ENCODE measurements at regions not wholly inside any gene's neighbourhood (a gene's known extent, or its start where the extent isn't known, plus 50 kb on each side); places are given as distances from the start of the nearest gene placed in this dataset.

DNA sequence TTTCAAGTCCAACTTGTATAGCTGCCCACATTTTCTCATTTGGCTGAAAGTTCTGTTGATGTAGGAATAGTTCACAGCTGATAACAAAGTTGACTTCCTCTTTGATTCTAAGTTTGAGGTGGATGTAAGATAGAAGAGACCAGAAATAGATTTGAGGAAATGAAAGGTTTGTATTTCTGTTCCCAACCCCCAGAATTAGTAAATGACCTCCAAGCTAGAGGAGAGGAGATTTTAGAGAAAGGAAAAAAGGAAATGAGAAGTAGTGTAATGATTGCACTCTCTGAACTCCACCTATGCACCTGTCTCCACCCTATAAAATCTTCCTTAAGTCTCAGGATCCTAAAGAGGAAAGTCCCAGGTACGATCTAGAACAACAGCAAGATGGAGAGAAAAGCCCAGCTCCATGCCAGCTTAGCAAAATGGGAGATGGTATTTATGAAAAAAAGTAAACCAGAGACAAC, 130.4 kb upstream of the POC5 start (continued):
- TF ChIP-seq, protein P1, sequence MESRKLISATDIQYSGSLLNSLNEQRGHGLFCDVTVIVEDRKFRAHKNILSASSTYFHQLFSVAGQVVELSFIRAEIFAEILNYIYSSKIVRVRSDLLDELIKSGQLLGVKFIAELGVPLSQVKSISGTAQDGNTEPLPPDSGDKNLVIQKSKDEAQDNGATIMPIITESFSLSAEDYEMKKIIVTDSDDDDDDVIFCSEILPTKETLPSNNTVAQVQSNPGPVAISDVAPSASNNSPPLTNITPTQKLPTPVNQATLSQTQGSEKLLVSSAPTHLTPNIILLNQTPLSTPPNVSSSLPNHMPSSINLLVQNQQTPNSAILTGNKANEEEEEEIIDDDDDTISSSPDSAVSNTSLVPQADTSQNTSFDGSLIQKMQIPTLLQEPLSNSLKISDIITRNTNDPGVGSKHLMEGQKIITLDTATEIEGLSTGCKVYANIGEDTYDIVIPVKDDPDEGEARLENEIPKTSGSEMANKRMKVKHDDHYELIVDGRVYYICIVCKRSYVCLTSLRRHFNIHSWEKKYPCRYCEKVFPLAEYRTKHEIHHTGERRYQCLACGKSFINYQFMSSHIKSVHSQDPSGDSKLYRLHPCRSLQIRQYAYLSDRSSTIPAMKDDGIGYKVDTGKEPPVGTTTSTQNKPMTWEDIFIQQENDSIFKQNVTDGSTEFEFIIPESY (IDR thresholded peaks at IDR 0.05) = no peak

DNA sequence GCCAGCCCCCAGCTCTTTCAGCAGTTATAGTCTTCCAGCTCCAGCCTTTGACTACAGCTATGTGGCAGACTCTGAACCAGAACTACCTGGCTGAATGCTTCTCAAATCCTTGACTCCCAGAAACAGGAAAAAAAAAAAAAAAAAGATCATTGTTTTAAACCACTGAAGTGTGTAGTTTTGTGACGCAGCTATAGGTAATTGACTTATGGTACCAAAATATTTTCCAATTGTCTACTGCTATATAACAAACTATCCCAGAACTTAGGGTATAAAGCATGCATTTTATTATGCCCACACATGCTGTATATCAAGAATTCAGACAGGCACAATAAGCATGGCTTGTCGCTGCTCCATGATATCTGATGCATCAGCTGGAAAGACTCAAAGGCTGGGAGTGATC, 127.1 kb upstream of the POC5 start:
- POLR2A ChIA-PET = interaction anchor here (0.6 kb wide), 1 partner anchor 278 kb away, joined by 6 read pairs; no protein-coding TSS in a partner anchor
- H3K27ac ChIP-seq (ENCODE audit: control insufficient read depth, insufficient read depth) = no peak overlapping the region
- no TSS peak for BruUV-seq (replicated peaks)
- H3K4me2 ChIP-seq (ENCODE audit: control insufficient read depth, insufficient read depth) = no peak overlapping the region
- H3K9me3 ChIP-seq (replicated peaks; ENCODE audit: control insufficient read depth, insufficient read depth, low read length) = no peaks in the 10 kb centered on the region; the same call in none of the 3 replicates
- no peak overlapping the region for H3K9ac ChIP-seq (ENCODE audit: control insufficient read depth, insufficient read depth, low read length)
- H2AFZ ChIP-seq (ENCODE audit: control insufficient read depth, low read depth, low read length) = no peak overlapping the region
- WGBS (ENCODE audit: insufficient coverage, insufficient replicate concordance, low lambda C conversion rate, missing lambda C conversion rate) = 100% methylated on average over 2 of the region's 2 CpGs
- DNase-seq (ENCODE audit: low read depth, low spot score) = no peak
- FAIRE-seq = no peak
- no peak for ATAC-seq
- H3K79me2 ChIP-seq (ENCODE audit: control insufficient read depth, insufficient read depth, low read length) = no peaks in the 10 kb centered on the region
- no peaks in the 10 kb centered on the region for H4K20me1 ChIP-seq (ENCODE audit: control insufficient read depth, insufficient read depth)
- H3K27me3 ChIP-seq (replicated peaks in 1 of 2; ENCODE audit: control insufficient read depth in 2 of 2, insufficient read depth in 2 of 2, low read length in 1 of 2) = no peaks in the 10 kb centered on the region
- TF ChIP-seq SIN3A (IDR thresholded peaks at IDR 0.05; ENCODE audit: low read depth, low read length) (no peak), ZSCAN29 (IDR thresholded peaks at IDR 0.05) (no peak), EZH2 (IDR thresholded peaks at IDR 0.05; ENCODE audit: borderline replicate concordance, control insufficient read depth, low read depth, low read length) (no peak), SUPT20H (IDR thresholded peaks at IDR 0.05; ENCODE audit: borderline replicate concordance, control insufficient read depth, low read depth, low read length) (no peak)
- TF ChIP-seq, protein P2, sequence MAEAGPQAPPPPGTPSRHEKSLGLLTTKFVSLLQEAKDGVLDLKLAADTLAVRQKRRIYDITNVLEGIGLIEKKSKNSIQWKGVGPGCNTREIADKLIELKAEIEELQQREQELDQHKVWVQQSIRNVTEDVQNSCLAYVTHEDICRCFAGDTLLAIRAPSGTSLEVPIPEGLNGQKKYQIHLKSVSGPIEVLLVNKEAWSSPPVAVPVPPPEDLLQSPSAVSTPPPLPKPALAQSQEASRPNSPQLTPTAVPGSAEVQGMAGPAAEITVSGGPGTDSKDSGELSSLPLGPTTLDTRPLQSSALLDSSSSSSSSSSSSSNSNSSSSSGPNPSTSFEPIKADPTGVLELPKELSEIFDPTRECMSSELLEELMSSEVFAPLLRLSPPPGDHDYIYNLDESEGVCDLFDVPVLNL (IDR thresholded peaks at IDR 0.05; ENCODE audit: low read depth, low read length) = no peak
- CTCF ChIA-PET = no interaction called here
- H3K4me3 ChIP-seq = no peak overlapping the region
- peaks cover 29% of the 10 kb centered on the region for H3K4me1 ChIP-seq (ENCODE audit: control insufficient read depth, insufficient read depth, low read length)
- SMC1A ChIA-PET (ENCODE audit: uncharacterized antibody, unreplicated experiment) = interaction anchor here (0.6 to 1.7 kb wide), 3 partner anchors 10 to 69 kb away, joined by 3 to 5 read pairs (median 4); no protein-coding TSS in a partner anchor
- no peaks in the 10 kb centered on the region for H3K36me3 ChIP-seq (ENCODE audit: control insufficient read depth in 2 of 2, insufficient read depth in 2 of 2, low read length in 1 of 2)
- in situ Hi-C loops (cut with MboI) = no loop called here
- intact Hi-C loops (cut with micrococcal nuclease; ENCODE audit: unreplicated experiment) = no loop called here
- RAD21 ChIA-PET (ENCODE audit: unreplicated experiment) = interaction anchor here (0.6 kb wide), 1 partner anchor 79 kb away, joined by 4 read pairs; no protein-coding TSS in a partner anchor
